ENCODE measurements at regions not wholly inside any gene's neighbourhood (a gene's known extent, or its start where the extent isn't known, plus 50 kb on each side); places are given as distances from the start of the nearest gene placed in this dataset.

GRCh38 chr22:44391481-44392445 is 79.0 kb upstream of the SHISAL1 start:
- CTCF ChIA-PET = no interaction called here

GRCh38 chr22:44391015-44391414 is 78.3 kb upstream of the SHISAL1 start:
- CTCF ChIA-PET = no interaction called here
- POLR2A ChIA-PET = interaction anchor here (0.6 to 0.7 kb wide), 2 partner anchors 176 to 256 kb away, joined by 4 to 5 read pairs; no protein-coding TSS in a partner anchor

More at GRCh38 chr22:44391481-44392445, 79.0 kb upstream of the SHISAL1 start:
- POLR2A ChIA-PET = interaction anchor here (0.6 to 0.7 kb wide), 2 partner anchors 175 to 255 kb away, joined by 4 to 5 read pairs; no protein-coding TSS in a partner anchor

- ChIA-PET CTCF (no interaction called here), POLR2A (interaction anchor here (0.6 to 0.7 kb wide), 2 partner anchors 177 to 256 kb away, joined by 4 to 5 read pairs; no protein-coding TSS in a partner anchor)
Observed at GRCh38 chr22:44390613-44390970, 77.8 kb upstream of the SHISAL1 start.

GRCh38 chr22:44389926-44390612 is 77.3 kb upstream of the SHISAL1 start:
- CTCF ChIA-PET = no interaction called here

GRCh38 chr22:44389181-44389580 is 76.4 kb upstream of the SHISAL1 start:
- ChIA-PET CTCF (no interaction called here), POLR2A (no interaction called here)

More at GRCh38 chr22:44389926-44390612, 77.3 kb upstream of the SHISAL1 start:
- POLR2A ChIA-PET = no interaction called here

- POLR2A ChIA-PET = no interaction called here
Observed at GRCh38 chr22:44387486-44387885, 74.7 kb upstream of the SHISAL1 start.

GRCh38 chr22:44386386-44387035 is 73.8 kb upstream of the SHISAL1 start:
- POLR2A ChIA-PET = no interaction called here
- CTCF ChIA-PET = no interaction called here

More at GRCh38 chr22:44387486-44387885, 74.7 kb upstream of the SHISAL1 start:
- CTCF ChIA-PET = no interaction called here

- ChIA-PET POLR2A (no interaction called here), CTCF (no interaction called here)
Observed at GRCh38 chr22:44385781-44386180, 73.0 kb upstream of the SHISAL1 start.

- ChIA-PET POLR2A (no interaction called here), CTCF (no interaction called here)
Observed at GRCh38 chr22:44385296-44385610, 72.5 kb upstream of the SHISAL1 start.

- ChIA-PET CTCF (no interaction called here), POLR2A (no interaction called here)
Observed at GRCh38 chr22:44384563-44385295, 72.0 kb upstream of the SHISAL1 start.

GRCh38 chr22:44383652-44384562 is 71.2 kb upstream of the SHISAL1 start:
- CTCF ChIA-PET = no interaction called here
- POLR2A ChIA-PET = no interaction called here

- CTCF ChIA-PET = no interaction called here
- POLR2A ChIA-PET = no interaction called here
Observed at GRCh38 chr22:44383064-44383575, 70.4 kb upstream of the SHISAL1 start.

GRCh38 chr22:44382116-44383038 is 69.6 kb upstream of the SHISAL1 start:
- POLR2A ChIA-PET = no interaction called here

GRCh38 chr22:44381761-44382115 is 69.0 kb upstream of the SHISAL1 start:
- POLR2A ChIA-PET = no interaction called here
- CTCF ChIA-PET = no interaction called here

More at GRCh38 chr22:44382116-44383038, 69.6 kb upstream of the SHISAL1 start:
- CTCF ChIA-PET = no interaction called here

GRCh38 chr22:44380756-44381486 is 68.2 kb upstream of the SHISAL1 start:
- ChIA-PET POLR2A (no interaction called here), CTCF (no interaction called here)

GRCh38 chr22:44379817-44380755 is 67.3 kb upstream of the SHISAL1 start:
- ChIA-PET CTCF (interaction anchor here (0.6 kb wide), 1 partner anchor 188 kb away, joined by 3 read pairs; no protein-coding TSS in a partner anchor), POLR2A (no interaction called here)

Measured in activated CD8-positive, alpha-beta memory T cell treated with anti-CD3 and anti-CD28 coated beads for 36 hours (primary cell).